NCI-H526 (cell line): ENCODE measurements at regions not wholly inside any gene's neighbourhood (a gene's known extent, or its start where the extent isn't known, plus 50 kb on each side); places are given as distances from the start of the nearest gene placed in this dataset.
"Not testable (repeated sequence)": the region's sequence is repeated elsewhere in the genome, so short reads cannot be mapped to it uniquely, and the experiment has no call there.

Experiments used
- DNase-seq, 2 experiments: peaks; one replicate each; lab custom pipeline; 2025; lab: John Stamatoyannopoulos, UW

- DNase-seq, result no peak
Measured at GRCh38 chr2:57177176-57177575, 869.4 kb upstream of the VRK2 start.

DNA sequence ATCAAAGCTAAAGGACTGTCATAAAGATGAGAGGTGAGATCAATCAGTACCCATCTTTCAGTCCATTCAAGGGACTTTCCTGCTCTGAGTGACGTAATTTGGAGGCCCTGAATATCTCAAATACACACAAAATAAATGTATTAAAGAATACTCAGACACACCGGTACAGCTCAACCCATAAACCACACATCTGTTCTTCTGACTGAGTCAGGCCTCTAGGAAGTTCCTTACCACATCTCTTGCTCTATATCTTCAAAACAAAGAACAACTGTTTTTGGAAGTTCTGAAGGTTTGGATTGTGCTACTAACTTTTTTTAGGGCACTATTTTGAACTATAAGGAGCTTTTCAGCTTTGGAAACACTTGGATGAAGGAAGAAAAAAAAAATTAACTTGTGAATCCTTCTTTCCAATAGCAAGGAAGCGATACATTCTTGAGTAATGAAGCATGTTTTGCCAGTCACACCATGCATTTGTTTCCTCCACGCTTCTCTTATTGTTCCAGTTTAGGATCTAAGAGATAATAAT, 866.5 kb upstream of the VRK2 start:
- DNase-seq, result no peak

- DNase-seq, result no peak
Measured at GRCh38 chr2:57180678-57181077, 865.9 kb upstream of the VRK2 start.

DNA sequence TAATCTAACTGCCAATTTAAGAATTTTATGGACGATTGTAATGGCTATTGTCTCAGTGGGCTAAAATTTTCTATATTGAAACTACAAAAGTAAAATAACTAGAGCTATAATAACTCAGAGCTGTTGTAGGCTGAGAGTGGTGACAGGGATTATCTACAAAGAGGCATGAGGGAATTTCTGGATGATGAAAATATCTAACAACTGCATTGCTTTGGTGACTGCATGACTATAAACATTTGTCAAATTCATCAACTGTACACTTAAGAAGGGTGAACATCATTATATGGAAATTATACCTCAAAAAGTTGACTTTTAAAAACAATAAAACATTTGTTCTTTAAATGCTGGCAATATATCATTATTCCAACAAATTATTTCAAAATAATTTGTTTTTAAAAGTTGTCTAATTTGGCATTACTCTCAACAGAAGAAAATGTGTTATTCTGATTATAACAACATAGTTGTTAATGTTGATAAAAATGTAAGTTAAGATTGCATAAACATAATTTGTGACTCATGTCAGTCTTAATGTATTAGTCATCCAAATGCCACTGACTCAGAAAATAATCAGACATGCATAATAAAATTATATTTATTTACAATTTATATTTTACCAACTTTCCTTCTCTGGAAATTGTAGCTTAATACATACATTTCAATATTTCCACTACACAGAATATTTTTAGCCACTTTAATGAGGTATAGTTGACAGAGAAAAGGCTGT, 865.1 kb upstream of the VRK2 start:
- no peak for DNase-seq

- DNase-seq, result no peak
Measured at GRCh38 chr2:57182916-57183315, 863.7 kb upstream of the VRK2 start.

- DNase-seq, result no peak
Measured at GRCh38 chr2:57185568-57185967, 861.0 kb upstream of the VRK2 start.

GRCh38 chr2:57190007-57190406, 856.6 kb upstream of the VRK2 start:
- no peak for DNase-seq

DNA sequence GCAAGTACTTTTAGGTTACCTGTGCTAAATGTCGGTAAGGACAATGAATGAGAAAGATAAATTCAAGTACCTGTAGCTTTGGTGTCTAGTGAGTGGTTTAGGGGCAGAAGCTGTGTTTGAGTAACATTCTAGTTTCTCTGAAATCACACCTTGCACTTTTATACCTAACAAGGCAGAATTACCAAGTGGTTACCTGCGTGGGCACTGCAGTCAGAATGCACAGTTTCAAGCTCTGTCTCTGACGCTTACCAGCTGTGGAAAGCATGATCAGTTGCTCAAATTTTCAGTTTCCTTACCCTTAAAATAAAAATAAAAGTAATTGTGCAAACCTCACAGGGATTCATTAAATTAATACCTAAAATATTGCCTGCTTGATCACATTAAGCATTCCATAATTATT, 846.9 kb upstream of the VRK2 start:
- no peak for DNase-seq

- no peak for DNase-seq
Measured at GRCh38 chr2:57204364-57204763, 842.2 kb upstream of the VRK2 start.

DNA sequence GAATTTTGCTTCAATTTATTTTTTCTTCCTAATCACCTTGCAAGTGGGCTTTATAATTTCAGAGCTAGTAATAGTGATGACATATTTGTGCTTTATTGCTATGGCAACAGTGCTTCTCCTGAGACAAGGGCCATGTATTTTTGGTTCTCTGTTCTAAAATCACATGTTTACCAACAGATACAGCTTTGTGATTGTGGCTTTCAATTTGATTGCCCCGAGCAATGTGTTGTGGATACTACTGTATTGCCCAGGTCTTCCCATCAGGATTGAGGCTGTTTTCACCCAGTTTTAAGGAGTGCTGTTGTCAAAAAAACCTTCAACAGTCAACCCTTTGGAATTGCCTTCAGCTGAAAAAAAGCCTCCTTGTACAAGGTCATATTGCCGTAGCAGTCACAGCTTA, 841.4 kb upstream of the VRK2 start:
- DNase-seq, result no peak

DNA sequence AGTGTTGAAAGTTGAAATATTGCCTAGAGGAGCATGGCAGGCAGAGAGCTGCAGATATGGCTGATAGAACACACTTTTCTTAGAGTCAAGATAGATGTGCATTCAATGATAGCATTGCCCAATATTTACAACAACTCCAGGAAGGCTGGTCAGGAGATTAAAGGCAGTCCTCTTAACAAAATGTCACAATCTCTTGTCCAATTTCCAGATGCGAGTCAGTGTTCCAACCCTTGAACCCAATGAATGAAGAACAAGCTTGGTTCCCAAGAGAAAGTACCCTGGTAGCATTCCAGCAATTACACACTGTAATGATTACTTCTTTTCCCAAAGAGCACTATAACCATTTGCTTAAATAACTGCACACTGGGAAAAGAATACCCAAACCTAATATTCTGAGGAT, 839.4 kb upstream of the VRK2 start:
- DNase-seq, result no peak

GRCh38 chr2:57209799-57210198, 836.8 kb upstream of the VRK2 start:
- no peak for DNase-seq

- DNase-seq, result no peak
Measured at GRCh38 chr2:57210855-57211254, 835.8 kb upstream of the VRK2 start.

DNA sequence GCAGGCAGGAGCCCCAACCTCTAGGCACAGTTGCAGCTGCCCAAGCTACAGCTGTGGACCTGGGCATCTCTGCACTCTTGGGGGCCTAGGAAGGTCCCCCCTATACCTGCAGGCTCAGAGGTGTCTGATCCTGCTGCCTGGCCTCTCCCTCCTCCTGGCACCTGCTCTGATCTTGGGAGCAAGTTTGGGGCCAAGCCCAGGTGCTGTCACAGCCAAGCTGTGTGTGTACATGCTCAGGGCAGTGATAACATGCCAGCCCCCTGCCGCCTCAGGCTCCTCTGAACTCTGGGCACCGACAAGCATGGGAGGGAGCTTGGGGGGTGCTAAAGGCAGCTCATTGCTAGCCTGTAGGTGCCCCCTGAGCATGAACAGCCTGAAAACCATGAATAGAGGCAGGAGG, 829.6 kb upstream of the VRK2 start:
- DNase-seq, result no peak

- no peak for DNase-seq
Measured at GRCh38 chr2:57218206-57218605, 828.4 kb upstream of the VRK2 start.

DNA sequence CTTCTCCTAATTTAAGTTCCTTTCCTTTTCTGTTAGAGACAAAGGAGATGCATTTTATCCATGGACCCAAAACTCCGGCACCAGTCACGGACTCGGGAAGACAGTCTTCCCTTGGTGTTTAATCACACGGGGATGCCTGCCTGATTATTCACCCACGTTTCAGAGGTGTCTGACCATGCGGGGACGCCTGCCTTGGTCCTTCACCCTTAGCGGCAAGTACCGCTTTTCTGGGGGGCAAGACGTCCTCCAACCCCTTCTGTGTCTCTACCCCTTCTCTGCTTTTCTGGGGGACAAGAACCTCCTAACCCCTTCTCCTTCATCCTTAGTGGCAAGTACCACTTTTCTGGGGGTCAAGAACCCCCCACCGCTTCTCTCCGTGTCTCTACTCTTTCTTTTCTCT, 816.9 kb upstream of the VRK2 start:
- DNase-seq, result not testable (repeated sequence)

GRCh38 chr2:57232341-57232740, 814.3 kb upstream of the VRK2 start:
- not testable (repeated sequence) for DNase-seq

GRCh38 chr2:57251495-57251894, 795.1 kb upstream of the VRK2 start:
- DNase-seq, result not testable (repeated sequence)

- DNase-seq, result not testable (repeated sequence)
Measured at GRCh38 chr2:57276408-57276807, 770.2 kb upstream of the VRK2 start.

- no peak for DNase-seq
Measured at GRCh38 chr2:57278451-57278850, 768.2 kb upstream of the VRK2 start.

GRCh38 chr2:57291209-57291608, 755.4 kb upstream of the VRK2 start:
- DNase-seq, result no peak

DNA sequence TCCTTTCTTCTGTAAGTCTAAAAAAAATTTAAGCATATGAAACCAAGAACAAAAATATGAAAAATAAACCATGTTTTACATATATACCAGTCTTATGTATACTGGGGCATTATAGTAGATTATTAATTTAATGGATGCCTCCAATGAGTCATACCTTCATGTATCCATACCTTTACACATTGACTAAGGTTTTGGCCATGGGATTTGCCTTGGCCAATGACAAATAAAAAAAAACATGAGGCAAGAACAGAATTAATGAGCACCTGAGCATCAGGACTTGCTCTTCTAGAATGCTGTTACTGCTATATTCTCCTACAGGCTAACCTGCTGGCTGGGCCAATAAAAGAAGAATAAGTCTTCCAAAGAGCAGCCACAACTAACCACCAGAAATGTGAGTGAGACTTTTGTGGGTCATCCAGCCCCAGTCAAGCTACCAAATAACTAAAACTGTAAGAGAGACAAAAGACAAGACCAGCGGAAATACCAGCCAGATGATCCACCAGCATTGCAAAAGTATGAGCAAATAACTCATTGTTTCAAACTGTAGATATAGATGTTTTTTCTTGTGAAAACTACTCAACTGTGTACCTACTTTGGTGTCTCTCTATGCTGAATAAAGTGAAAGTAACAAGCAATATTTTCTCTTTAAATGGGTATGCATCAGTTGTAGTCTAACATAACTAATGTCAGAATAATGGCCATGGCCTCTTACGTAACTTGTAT, 749.6 kb upstream of the VRK2 start:
- no peak for DNase-seq

DNA sequence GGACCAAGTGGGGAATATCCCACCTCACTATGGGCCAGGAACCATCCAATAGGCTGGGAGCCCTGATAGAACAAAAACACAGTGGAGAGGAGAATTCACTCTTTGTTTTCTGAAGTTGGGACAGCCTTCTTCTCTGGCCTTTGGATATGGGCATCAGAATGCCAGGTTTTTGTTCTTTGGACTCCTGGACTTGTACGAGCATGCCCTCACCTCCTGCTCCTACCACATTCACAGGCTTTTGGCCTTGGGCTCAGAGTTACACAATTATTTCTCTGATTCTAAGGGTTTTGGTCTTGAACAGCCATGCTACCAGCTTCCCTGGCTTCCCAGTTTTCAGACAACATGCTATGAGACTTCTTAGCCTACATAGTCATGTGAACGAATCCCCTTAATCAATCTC, 732.9 kb upstream of the VRK2 start:
- no peak for DNase-seq

GRCh38 chr2:57314682-57315081, 731.9 kb upstream of the VRK2 start:
- DNase-seq, result no peak
